HG03039 (cell line): ENCODE measurements at regions not wholly inside any gene's neighbourhood (a gene's known extent, or its start where the extent isn't known, plus 50 kb on each side); places are given as distances from the start of the nearest gene placed in this dataset.

ENCODE experiments used
- ATAC-seq: cut with Tn5 transposase; IDR thresholded peaks from one replicate; pipeline ENCODE4 v1.9.1; 2021; ENCODE audit warnings: mild to moderate bottlenecking, moderate library complexity; ENCODE audit not compliant: unreplicated experiment

DNA sequence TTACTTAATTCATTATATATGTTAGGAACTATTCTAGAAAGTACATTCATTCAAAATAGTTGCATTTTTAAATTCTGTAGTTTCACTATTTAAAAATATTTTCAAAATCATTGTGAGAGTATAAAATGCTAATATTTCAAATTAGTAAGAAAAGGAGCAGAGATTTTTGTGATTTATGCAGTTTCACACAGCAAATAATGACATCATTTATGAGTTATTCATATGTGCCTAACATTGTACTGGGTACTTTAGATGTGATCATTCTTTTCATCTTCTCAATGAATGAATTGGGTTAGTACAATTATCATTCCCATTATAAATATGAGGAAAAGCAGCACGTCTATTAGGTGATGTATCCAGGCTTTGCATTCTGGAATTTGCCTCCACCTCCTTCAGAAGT lies 1451.0 kb upstream of the IGFBP7 start:
- ATAC-seq = no peak

DNA sequence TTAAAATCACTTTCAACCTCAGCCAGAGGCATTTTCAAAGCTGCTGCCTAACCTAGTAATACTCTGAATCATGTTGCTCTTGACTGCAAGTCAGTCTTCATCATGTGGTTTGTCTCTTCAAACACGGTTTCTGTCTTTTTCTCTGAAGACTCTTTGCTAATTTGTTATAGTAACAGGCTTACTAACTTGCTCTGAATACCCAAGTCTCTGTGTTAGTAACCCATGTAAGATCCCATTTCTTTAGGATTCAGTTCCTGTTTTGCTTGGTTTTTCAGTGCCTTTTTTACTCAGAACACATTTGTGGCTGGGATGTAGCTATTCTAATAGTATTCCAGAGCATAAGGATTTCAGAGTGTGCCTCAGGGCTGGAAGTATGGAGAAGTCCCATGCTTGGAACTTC lies 1450.6 kb upstream of the IGFBP7 start:
- ATAC-seq = no peak

DNA sequence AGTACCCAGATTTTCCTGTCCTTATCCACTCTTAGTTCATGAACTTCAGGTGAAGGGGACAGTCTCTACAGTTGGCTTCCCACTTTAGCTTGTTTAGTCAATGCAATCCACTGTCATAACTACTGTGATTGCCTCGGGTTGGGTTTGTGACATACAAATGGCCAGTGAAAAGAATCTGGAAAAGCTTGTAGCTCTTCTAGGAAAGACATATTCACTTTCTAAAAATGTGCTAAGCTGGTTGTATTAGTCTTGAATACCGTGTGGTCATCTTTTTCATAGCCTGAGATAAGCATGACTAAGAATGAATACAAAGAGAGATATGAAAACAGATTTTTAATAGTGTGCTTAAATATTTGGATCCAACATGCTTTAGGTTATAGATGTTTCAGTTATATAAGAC lies 1443.5 kb upstream of the IGFBP7 start:
- ATAC-seq = no peak

DNA sequence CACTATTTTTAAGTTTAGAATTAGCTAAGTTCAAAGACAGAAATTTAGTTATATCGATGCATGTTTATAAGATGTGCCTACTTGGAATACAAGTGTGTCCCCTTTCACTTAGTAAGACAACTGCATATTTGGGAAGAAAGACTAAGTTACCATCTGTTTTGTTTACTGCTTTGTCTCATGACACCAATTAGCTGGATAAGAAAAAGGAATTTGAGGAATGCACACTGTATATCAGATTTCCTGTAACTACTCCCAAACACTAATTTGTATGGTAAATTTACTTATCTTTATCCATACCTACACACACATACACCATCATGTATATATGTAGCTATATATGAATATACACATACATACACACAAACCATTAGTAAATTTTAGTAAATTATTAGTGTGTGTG lies 1442.8 kb upstream of the IGFBP7 start:
- no peak for ATAC-seq

DNA sequence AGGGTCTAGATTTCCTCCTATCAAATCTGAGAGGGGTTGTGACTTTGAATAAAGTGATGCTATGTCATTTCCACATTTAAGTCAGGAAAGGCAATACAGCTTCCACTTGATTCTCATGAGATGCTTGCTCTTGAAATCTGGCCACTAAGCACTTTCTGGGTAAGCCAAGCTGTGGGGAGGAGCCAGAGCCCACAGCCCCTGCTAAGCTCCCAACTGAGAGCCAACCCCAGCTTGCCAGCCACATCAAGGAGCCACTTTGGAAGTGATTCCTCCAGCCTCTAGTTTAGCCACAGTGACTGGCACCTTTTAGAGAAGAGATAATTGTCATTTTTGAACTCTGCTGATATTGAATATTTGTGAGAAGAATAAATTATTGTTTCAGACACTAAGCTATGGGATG lies 1441.5 kb upstream of the IGFBP7 start:
- no peak for ATAC-seq

DNA sequence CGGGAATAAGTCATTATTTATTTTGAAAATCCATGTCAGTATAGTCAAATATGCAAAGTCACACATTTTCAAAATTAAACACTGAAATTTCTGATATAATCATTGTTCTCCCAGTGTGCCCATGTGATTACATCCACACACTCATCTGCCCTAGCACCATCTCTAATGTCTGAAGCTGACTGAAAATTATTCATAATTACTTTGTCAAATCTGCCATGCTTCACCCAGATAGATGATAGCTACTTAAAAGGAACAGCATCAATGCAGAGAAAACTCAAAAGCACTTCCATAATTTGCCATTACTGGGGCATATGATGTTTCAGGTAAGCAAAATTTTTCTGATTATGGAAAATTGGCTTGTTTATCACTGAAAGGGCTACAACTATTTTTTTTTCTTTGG lies 1433.3 kb upstream of the IGFBP7 start:
- no peak for ATAC-seq

DNA sequence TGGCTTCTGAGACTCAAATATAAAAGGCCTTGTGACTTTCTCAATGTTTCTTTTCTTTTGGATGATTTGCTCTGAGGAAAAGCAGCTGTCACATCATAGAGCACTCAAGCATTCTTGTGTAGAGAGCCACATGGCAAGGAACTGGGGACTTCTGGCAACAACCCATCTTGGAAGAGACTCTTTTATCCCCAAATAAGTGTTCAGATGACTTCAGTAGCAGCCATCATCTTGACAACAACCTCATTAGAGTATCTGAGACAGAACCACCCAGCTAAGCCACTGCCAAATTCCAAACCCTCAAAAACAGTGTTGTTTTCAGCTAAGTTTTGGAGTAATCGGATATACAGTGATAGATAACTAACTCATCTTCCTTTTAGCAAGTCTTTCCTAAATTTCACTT lies 1431.7 kb upstream of the IGFBP7 start:
- ATAC-seq = no peak

DNA sequence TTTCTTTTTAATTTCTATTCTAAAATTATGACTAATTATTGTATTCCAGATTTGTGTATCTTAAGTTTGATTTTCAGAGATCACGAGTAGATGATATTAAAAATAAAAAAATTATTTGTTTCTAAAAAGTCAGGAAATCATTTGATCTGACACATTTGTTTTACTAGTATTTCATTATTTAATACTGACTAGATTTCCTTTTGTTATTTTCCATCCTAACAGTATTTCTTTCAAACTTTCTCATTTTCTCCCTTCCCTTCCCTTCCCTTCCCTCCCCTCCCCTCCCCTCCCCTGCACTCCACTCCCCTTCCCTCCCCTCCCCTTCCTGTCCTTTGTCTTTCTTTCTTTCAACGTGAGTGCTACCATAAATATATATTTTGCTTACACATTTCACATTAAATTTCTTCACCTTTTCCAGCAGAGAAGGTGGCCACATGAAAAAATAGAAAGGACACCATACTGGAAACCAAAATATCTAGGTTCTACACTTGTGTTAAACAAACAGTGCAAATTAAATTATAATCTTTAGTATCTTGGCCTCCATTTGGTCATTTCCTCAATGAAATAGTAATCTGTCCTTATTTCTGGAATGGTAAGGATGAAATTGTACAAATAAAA lies 1412.7 kb upstream of the IGFBP7 start:
- ATAC-seq = no peak

DNA sequence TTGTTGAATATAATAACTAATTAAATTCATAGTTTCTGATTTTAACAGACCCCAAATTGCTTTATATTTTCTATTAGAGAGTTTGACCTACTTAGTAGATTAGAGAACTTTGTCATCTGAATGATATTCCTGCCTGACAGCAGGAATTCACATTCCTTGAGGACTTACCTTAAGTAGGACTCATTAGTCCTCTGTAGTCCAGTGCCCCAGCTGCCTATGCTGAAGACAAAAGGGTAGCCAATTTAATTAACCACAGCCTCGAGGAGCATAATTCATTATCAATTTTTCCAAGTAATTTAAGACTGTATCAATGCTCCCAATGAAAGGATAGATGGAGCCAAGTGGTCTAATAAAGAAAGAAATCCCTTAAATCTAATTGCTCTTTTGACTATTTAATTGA lies 1405.0 kb upstream of the IGFBP7 start:
- no peak for ATAC-seq

DNA sequence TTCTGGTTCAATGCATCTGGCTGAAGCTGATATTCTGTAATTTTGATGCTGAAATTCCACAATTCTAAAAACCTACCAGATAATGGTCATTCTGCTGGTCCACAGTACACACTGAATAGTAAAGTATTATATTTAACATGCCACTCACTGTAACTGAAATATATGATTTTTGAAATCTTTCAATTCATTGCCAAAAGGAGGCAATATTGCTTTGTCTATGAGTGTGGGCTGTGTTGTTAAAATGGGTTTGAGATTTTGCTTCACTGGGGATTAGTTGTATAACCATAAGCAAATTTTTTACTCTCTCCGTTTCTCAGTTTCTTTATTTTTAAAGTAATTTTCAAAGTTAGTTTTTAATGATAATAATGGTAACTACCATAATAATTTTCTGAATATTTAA lies 1404.1 kb upstream of the IGFBP7 start:
- ATAC-seq = no peak

DNA sequence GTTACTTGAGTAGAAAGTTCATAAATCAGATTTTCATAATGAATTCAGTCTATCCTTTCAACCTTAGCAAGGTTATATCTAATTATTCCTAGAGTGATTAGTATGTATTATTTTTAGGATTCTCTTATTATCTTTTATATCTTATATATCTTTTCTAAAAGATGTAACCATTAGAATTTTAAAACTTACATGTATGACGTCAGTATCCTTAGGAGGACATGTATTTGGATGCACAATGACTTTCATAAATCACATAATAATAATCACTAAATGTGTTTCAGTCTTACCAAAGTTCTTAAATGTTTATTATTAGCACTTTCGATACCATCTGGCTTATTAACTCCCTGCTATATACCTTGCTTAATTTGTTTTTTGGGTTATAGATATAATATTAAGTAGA lies 1400.5 kb upstream of the IGFBP7 start:
- ATAC-seq = no peak

DNA sequence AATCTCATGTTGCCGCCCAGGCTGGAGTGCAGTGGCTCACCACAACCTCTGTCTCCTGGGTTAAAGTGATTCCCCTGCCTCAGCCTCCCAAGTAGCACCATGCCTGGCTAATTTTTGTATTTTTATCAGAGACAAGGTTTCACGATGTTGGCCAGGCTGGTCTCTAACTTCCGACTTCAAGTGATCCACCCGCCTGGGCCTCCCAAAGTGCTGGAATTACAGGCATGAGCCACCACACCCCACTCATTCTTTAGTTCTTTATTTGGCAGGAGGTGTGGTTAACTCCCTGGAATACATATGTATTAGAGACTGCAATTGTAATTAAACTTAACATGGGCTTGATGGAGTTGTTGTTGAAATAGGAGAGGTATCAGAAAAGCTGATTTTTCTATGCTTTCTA lies 1396.9 kb upstream of the IGFBP7 start:
- ATAC-seq = no peak

DNA sequence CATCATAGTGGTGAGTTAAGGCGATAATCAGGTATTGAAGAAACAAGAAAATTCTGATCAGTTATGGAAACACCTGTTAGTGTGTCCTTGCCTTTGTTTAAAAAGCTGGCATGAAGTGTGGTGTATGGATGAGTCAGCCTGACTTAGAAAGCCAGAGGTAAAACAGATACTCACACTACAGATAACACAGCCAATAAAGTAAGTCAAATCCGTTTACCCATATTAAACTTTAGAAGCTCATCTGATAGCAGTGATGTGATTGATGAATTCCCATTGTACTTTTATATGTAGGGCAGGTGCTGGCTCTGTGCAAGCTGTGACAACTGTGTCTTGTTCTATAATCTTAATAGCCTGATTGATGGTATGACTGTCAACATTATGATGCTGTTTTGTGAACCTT lies 1392.7 kb upstream of the IGFBP7 start:
- ATAC-seq = no peak

DNA sequence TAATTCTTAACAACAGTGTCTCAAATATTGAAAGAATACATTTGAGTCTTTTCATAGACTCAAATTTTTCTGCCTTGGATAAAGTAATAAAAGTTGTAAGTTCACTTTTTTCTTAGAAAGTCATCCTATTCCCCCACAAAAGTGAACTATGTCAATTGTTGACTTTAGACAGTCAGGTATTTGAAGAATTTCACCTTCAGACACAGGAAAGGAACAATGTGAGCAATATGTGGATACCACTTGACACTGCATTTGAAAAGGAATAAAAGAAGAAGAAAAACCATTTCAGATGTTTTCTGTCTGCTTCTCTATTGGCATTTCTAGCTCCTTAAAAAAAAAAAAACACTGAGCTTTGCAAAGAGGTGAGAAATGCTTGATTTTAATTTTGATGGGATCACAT lies 1389.0 kb upstream of the IGFBP7 start:
- ATAC-seq = no peak

DNA sequence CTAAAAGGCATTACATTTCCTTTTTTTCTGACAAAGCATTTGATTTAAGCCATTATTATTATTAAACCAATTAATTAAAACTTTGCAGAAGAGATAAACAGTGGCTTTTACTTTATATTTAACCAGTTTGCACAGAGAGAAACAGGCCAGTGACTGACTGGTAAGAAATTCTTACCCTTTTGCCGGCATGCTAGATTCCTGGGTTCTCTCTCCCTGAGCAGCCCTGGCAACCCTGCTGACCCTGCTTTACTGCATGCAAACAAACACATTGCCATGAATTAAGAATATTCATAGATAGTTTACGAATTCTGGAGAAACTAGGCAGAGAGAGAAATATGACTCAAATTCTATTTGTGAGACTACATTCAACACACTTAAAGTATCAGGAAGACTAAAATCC lies 1381.4 kb upstream of the IGFBP7 start:
- no peak for ATAC-seq

DNA sequence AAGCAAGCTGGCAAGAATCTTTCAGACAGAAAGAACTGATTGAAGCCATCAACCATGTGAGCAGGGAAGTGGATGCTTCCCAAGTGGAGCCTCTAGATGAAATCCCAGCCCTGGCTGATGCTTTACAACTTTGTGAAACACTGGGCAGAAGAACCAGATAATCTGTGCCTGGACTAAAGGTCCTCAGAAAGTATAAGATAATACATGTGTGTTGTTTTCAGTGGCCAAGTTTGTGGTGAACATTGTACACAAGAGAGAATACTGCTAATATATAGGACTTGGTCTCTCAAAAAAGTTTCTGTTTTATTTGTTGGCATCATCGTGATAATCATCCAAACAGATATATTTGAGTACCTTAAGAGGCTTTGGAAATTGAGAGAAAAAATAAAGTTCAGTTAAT lies 1367.8 kb upstream of the IGFBP7 start:
- ATAC-seq = no peak

DNA sequence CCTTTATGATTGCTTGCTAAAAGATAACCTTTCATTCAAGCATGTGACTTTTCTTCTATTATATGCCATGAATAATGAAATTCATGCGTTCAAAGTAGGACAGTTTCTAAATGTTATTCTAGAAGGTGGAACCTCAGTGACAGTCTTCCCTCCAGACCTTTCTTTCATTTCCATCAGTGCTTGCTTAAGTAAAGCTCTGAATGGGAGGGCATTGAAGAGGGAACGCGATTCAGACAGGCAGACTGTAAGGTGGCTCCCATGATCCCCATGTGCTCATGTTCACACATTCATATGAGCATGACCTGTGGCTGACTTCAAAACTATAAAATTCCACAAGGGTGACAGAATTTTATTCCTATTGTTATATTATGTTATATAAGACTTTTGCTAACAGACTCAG lies 1367.3 kb upstream of the IGFBP7 start:
- no peak for ATAC-seq

DNA sequence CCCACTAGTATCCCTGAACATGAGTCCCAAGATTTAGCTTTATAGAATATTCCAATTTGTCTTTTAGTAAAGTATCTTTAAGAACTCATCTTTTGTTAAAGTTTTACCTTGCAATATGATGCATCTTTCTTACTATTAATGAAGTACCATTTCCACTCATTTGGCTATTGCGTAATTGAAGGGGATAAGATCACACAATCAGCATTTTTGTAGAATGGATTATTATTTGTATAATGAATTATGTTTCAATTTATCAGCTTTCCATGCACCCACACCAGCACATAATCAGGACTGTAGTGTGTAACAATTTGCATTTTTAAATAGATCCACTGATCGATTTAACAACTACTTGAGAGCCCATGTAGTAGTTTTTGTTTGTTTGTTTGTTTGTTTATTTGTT lies 1364.9 kb upstream of the IGFBP7 start:
- no peak for ATAC-seq

DNA sequence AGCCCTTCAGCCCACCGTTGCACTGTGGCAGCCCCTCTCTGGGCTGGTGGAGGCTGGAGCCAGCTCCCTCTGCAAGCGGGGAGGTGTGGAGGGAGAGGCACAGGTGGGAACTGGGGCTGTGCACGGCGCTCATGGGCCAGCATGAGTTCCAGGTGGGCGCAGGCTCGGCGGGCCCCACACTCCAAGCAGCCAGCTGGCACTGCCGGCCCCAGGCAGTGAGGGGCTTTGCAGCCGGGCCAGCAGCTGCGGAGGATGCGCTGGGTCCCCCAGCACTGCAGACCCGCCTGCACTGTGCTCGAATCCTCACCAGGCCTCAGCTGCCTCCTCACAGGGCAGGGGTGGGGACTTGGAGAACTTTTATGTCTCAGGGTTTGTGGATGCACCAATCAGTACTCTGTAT lies 1354.8 kb upstream of the IGFBP7 start:
- no peak for ATAC-seq

DNA sequence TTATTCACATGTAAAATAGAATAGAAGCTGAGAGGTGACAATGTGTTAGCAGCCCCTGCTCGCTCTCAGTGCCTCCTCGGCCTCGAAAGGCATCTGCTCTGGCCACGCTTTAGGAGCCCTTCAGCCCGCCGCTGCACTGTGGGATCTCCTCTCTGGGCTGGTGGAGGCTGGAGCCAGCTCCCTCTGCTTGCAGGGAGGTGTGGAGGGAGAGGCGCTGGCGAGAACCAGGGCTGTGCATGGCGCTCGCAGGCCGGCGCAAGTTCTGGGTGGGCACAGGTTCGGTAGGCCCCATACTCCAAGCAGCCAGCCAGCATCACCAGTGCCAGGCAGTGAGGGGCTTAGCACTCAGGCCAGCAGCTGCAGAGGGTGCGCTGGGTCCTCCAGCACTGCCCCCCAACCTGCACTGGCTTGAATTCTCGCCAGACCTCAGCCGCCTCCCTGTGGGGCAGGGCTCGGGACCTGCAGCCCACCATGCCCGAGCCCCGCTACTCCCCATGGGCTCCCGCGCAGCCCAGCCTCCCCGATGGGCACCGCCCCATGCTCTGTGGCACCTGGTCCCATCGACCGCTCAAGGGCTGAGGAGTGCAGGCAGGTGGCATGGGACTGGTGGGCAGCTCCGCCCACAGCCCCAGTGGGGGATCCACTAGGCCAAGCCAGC lies 1346.7 kb upstream of the IGFBP7 start:
- no peak for ATAC-seq

DNA sequence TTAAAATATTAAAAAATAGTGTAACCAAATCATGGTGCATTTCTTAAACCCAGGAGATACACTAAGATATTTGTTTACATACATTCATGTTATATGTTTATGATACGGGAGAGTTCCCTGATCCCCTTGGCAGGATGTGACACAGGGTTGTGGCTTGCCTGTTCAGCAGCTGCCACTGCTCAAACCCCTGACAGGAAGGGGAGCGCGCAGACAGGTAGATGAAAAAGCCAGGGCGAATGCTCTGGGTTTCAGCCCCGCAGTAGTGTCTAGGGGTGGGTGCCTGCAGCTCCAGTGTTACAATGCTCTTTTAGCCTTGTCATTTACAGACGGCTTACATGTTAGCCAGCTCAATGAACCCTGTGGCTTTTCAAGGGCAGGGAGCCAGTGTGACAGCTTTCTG lies 1343.8 kb upstream of the IGFBP7 start:
- ATAC-seq = no peak

DNA sequence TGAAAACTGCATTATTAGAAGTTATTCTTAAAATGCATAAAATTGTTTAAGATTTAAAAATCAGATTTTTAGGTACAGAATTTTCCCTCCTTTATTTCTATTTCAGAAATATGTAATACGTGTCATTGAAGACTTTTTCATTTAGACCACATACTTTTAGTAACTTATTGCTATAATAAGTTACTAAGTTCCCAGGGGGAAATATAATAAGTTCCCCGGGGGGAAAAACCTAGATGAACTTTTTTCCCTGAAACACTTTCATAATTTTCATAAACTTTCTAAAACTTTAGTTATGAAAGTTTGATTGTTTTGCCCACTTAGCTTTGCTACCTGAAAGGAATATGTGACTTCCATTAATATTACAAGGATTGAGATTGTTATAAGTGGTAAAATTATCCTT lies 1341.5 kb upstream of the IGFBP7 start:
- no peak for ATAC-seq

DNA sequence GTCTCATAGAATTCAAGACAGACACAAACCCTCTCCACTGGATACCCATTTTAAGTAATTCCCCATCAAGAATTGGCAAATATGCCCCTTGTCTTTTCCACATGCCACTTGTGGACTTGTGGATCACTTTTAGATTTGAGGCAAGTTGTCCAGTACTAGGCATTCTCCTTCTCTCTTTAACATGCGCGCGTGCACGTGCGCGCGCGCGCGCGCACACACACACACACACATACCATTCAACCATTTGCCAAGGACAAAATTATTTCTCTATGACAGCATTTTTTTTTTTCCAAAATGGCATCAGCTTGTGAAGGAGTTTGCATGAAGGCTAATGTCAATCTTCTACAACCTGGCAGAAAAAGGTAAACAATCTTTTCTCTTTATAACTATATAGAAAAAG lies 1325.7 kb upstream of the IGFBP7 start:
- no peak for ATAC-seq
